ENCODE measurements at regions not wholly inside any gene's neighbourhood (a gene's known extent, or its start where the extent isn't known, plus 50 kb on each side); places are given as distances from the start of the nearest gene placed in this dataset.

- Histone ChIP-seq H3K4me3 (no peak overlapping the region), H3K27me3 (no peaks in the 10 kb centered on the region), H3K4me1 (peaks cover 5% of the 10 kb centered on the region), H3K9me3 (no peaks in the 10 kb centered on the region), H3K27ac (no peak overlapping the region), H3K36me3 (no peaks in the 10 kb centered on the region)
- no peak for DNase-seq (ENCODE audit: extremely low spot score in 2 of 2)
- no peak for TF ChIP-seq CTCF (IDR thresholded peaks at IDR 0.05)
- no peak for TF ChIP-seq POLR2AphosphoS5 (IDR thresholded peaks at IDR 0.05; ENCODE audit: insufficient read depth in 1 of 2, low read depth in 1 of 2)
- TF ChIP-seq POLR2A (IDR thresholded peaks at IDR 0.05): no peak
- intact Hi-C loops (cut with DNase I): no loop called here
Observed at GRCh38 chr4:10983268-10983667, 298.7 kb upstream of the CLNK start.

DNA sequence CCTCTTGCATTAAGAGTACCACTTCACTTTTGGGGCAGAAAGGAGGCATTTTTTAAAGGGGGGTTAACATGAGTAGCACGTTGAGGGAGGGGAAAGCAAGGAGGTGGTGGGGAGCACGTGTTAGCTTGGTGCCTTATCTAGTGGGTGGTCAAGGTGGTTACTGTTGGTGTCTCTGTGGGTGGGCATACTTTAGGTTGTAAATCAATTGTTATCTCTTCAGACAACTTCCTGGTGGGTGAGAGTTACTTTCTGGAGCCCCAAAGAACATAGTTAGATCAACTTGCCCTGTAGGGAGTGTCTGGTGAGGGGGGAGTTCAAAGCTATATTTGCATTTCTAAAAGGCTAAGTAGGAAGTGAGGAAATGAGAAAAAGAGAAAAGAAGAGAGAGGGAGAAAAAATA is 297.7 kb upstream of the CLNK start:
- no peaks in the 10 kb centered on the region for H3K36me3 ChIP-seq
- no peaks in the 10 kb centered on the region for H3K9me3 ChIP-seq
- intact Hi-C loops (cut with DNase I): no loop called here
- H3K4me1 ChIP-seq: peaks cover 5% of the 10 kb centered on the region
- H3K4me3 ChIP-seq: no peak overlapping the region
- no peak overlapping the region for H3K27ac ChIP-seq
- H3K27me3 ChIP-seq: no peaks in the 10 kb centered on the region
- DNase-seq (ENCODE audit: extremely low spot score in 2 of 2): no peak
- TF ChIP-seq CTCF (IDR thresholded peaks at IDR 0.05) (no peak), POLR2AphosphoS5 (IDR thresholded peaks at IDR 0.05; ENCODE audit: insufficient read depth in 1 of 2, low read depth in 1 of 2) (no peak), POLR2A (IDR thresholded peaks at IDR 0.05) (no peak)

DNA sequence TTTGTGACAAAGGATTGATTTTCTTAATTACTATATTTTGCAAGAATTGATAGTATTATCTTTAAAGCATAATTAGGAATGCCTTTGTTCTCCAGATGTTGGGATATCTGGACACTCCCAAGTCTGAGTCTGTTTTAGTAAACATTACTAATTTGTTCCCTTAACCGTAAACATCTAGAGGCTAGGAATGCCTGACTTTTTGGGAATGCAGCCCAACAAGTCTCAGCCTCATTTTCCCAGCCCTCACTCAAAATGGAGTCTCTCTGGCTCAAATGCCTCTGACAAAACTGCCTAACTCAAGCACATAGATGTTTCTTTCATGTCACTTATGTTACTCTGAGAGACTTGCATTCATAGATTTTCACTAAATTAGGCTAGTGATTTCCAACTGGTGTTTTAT is 297.0 kb upstream of the CLNK start:
- no peaks in the 10 kb centered on the region for H3K27me3 ChIP-seq
- H3K36me3 ChIP-seq: no peaks in the 10 kb centered on the region
- TF ChIP-seq CTCF (IDR thresholded peaks at IDR 0.05) (no peak), POLR2A (IDR thresholded peaks at IDR 0.05) (no peak), POLR2AphosphoS5 (IDR thresholded peaks at IDR 0.05; ENCODE audit: insufficient read depth in 1 of 2, low read depth in 1 of 2) (no peak)

GRCh38 chr4:10981096-10981495 is 296.5 kb upstream of the CLNK start:
- Histone ChIP-seq H3K27me3 (no peaks in the 10 kb centered on the region), H3K9me3 (no peaks in the 10 kb centered on the region), H3K4me1 (peaks cover 5% of the 10 kb centered on the region), H3K27ac (no peak overlapping the region), H3K36me3 (no peaks in the 10 kb centered on the region), H3K4me3 (no peak overlapping the region)
- intact Hi-C loops (cut with DNase I): no loop called here
- TF ChIP-seq POLR2AphosphoS5 (IDR thresholded peaks at IDR 0.05; ENCODE audit: insufficient read depth in 1 of 2, low read depth in 1 of 2) (no peak), POLR2A (IDR thresholded peaks at IDR 0.05) (no peak), CTCF (IDR thresholded peaks at IDR 0.05) (no peak)
- no peak for DNase-seq (ENCODE audit: extremely low spot score in 2 of 2)

More for the DNA sequence above, 297.0 kb upstream of the CLNK start:
- no peaks in the 10 kb centered on the region for H3K9me3 ChIP-seq
- no peak overlapping the region for H3K27ac ChIP-seq
- intact Hi-C loops (cut with DNase I): no loop called here
- peaks cover 5% of the 10 kb centered on the region for H3K4me1 ChIP-seq
- no peak for DNase-seq (ENCODE audit: extremely low spot score in 2 of 2)
- H3K4me3 ChIP-seq: no peak overlapping the region

DNA sequence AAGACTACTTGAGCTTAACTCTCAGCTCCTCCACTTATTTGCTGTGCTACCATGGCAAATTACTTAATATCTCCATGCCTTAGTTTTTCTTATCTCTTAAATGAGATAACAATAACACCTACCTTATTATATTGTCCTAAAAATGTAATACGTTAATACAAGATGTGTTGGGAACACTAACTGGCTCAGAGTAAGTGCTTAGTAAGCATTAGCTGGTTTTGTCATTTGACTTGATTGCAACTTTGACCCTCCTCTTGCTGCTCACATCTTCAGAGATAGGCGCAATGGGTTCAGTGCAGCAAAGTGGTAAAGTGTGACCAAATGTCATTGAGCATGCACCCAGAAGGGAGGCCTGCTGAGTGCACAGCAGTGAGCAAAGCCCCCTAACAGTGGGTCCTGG is 294.5 kb upstream of the CLNK start:
- no peak for DNase-seq (ENCODE audit: extremely low spot score in 2 of 2)
- no peak overlapping the region for H3K27ac ChIP-seq
- intact Hi-C loops (cut with DNase I): no loop called here
- TF ChIP-seq POLR2AphosphoS5 (IDR thresholded peaks at IDR 0.05; ENCODE audit: insufficient read depth in 1 of 2, low read depth in 1 of 2): no peak
- TF ChIP-seq POLR2A (IDR thresholded peaks at IDR 0.05): no peak
- TF ChIP-seq CTCF (IDR thresholded peaks at IDR 0.05): no peak
- no peak overlapping the region for H3K4me3 ChIP-seq
- H3K27me3 ChIP-seq: no peaks in the 10 kb centered on the region
- peaks cover 5% of the 10 kb centered on the region for H3K4me1 ChIP-seq
- H3K9me3 ChIP-seq: no peaks in the 10 kb centered on the region
- H3K36me3 ChIP-seq: no peaks in the 10 kb centered on the region
